ENCODE measurements at regions not wholly inside any gene's neighbourhood (a gene's known extent, or its start where the extent isn't known, plus 50 kb on each side); places are given as distances from the start of the nearest gene placed in this dataset.

GRCh38 chr7:19991936-19992335 lies 218.5 kb upstream of the TMEM196 start:
- TF ChIP-seq CTCF (IDR thresholded peaks at IDR 0.05): no peak
- no peak for TF ChIP-seq POLR2A (IDR thresholded peaks at IDR 0.05)
- TF ChIP-seq POLR2AphosphoS5 (IDR thresholded peaks at IDR 0.05; ENCODE audit: insufficient read depth in 1 of 2, low read depth in 1 of 2): no peak

GRCh38 chr7:19989906-19990305 lies 216.5 kb upstream of the TMEM196 start:
- no peak overlapping the region for H3K27ac ChIP-seq
- no peaks in the 10 kb centered on the region for H3K9me3 ChIP-seq
- DNase-seq (ENCODE audit: extremely low spot score in 2 of 2): no peak
- TF ChIP-seq POLR2AphosphoS5 (IDR thresholded peaks at IDR 0.05; ENCODE audit: insufficient read depth in 1 of 2, low read depth in 1 of 2) (no peak), CTCF (IDR thresholded peaks at IDR 0.05) (no peak), POLR2A (IDR thresholded peaks at IDR 0.05) (no peak)
- intact Hi-C loops (cut with DNase I): no loop called here
- H3K4me1 ChIP-seq: no peaks in the 10 kb centered on the region
- no peaks in the 10 kb centered on the region for H3K27me3 ChIP-seq
- H3K4me3 ChIP-seq: no peak overlapping the region
- H3K36me3 ChIP-seq: no peaks in the 10 kb centered on the region

More at GRCh38 chr7:19991936-19992335, 218.5 kb upstream of the TMEM196 start:
- Histone ChIP-seq H3K9me3 (no peaks in the 10 kb centered on the region), H3K27ac (no peak overlapping the region), H3K27me3 (no peaks in the 10 kb centered on the region), H3K4me1 (no peaks in the 10 kb centered on the region), H3K4me3 (no peak overlapping the region), H3K36me3 (no peaks in the 10 kb centered on the region)
- intact Hi-C loops (cut with DNase I): no loop called here
- no peak for DNase-seq (ENCODE audit: extremely low spot score in 2 of 2)

- no peaks in the 10 kb centered on the region for H3K9me3 ChIP-seq
- H3K4me1 ChIP-seq: no peaks in the 10 kb centered on the region
- intact Hi-C loops (cut with DNase I): no loop called here
- H3K36me3 ChIP-seq: no peaks in the 10 kb centered on the region
- H3K27me3 ChIP-seq: no peaks in the 10 kb centered on the region
- no peak overlapping the region for H3K4me3 ChIP-seq
- TF ChIP-seq CTCF (IDR thresholded peaks at IDR 0.05): no peak
- TF ChIP-seq POLR2AphosphoS5 (IDR thresholded peaks at IDR 0.05; ENCODE audit: insufficient read depth in 1 of 2, low read depth in 1 of 2): no peak
- TF ChIP-seq POLR2A (IDR thresholded peaks at IDR 0.05): no peak
- no peak overlapping the region for H3K27ac ChIP-seq
- DNase-seq (ENCODE audit: extremely low spot score in 2 of 2): no peak
Measured at GRCh38 chr7:19988860-19989259, 215.4 kb upstream of the TMEM196 start.

GRCh38 chr7:19984231-19984632 lies 210.8 kb upstream of the TMEM196 start:
- intact Hi-C loops (cut with DNase I): no loop called here
- H3K36me3 ChIP-seq: no peaks in the 10 kb centered on the region

More at GRCh38 chr7:19984231-19984632, 210.8 kb upstream of the TMEM196 start:
- H3K27ac ChIP-seq: no peak overlapping the region
- H3K4me1 ChIP-seq: no peaks in the 10 kb centered on the region
- no peaks in the 10 kb centered on the region for H3K27me3 ChIP-seq
- no peaks in the 10 kb centered on the region for H3K9me3 ChIP-seq
- DNase-seq (ENCODE audit: extremely low spot score in 2 of 2): no peak
- TF ChIP-seq POLR2A (IDR thresholded peaks at IDR 0.05) (no peak), POLR2AphosphoS5 (IDR thresholded peaks at IDR 0.05; ENCODE audit: insufficient read depth in 1 of 2, low read depth in 1 of 2) (no peak), CTCF (IDR thresholded peaks at IDR 0.05) (no peak)
- H3K4me3 ChIP-seq: no peak overlapping the region

Data from vagina (tissue), 2 donors.